H1 (cell line): ENCODE measurements at regions not wholly inside any gene's neighbourhood (a gene's known extent, or its start where the extent isn't known, plus 50 kb on each side); places are given as distances from the start of the nearest gene placed in this dataset.

Source experiments
- CTCF ChIA-PET: fragments of 300-600 bp; sonication (Branson Sonifier 250); formaldehyde crosslinking; loops from one replicate; lab custom pipeline; 2021; ENCODE audit not compliant: partially characterized antibody; lab: Charles Lee
- POLR2A ChIA-PET: fragments of 300-600 bp; sonication (Branson Sonifier 250); formaldehyde crosslinking; loops from one replicate; lab custom pipeline; 2021; ENCODE audit warnings: inconsistent platforms; ENCODE audit not compliant: partially characterized antibody; lab: Charles Lee
- DNase-seq, 2 experiments: peaks; one replicate each; pipeline versions ENCODE4 v3.0.0 to v3.0.0-alpha.2; 2010 to 2022; ENCODE audit warnings: low spot score in 2 of 2, low read depth in 1 of 2, mixed read lengths in 1 of 2
- FAIRE-seq: peaks from 2 replicates; lab custom pipeline; 2011; peaks lifted over from hg19 to GRCh38; lab: Jason Lieb, UNC
- H2AFZ ChIP-seq: 2 replicates; pipeline ENCODE4 v1.8.1; 2012; ENCODE audit warnings: low read length, inconsistent platforms
- H2AK5ac ChIP-seq: 2 replicates; pipeline ENCODE4 v1.6.1; 2013; ENCODE audit warnings: low read depth, low read length
- H2BK120ac ChIP-seq: replicated peaks from 2 replicates; pipeline ENCODE3; 2013; ENCODE audit warnings: low read depth, low read length, inconsistent platforms
- H2BK12ac ChIP-seq: 2 replicates; pipeline ENCODE4 v1.6.1; 2013; ENCODE audit warnings: low read depth, low read length
- H2BK15ac ChIP-seq: 2 replicates; pipeline ENCODE4 v1.6.1; 2013; ENCODE audit warnings: low read length
- H2BK20ac ChIP-seq: 2 replicates; pipeline ENCODE4 v1.6.1; 2013; ENCODE audit warnings: low read length
- H2BK5ac ChIP-seq: 2 replicates; pipeline ENCODE4 v1.6.1; 2013; ENCODE audit warnings: low read depth, low read length
- H3K14ac ChIP-seq: 2 replicates; pipeline ENCODE4 v1.6.1; 2013; ENCODE audit warnings: inconsistent platforms; ENCODE audit not compliant: insufficient read length
- H3K18ac ChIP-seq: 2 replicates; pipeline ENCODE4 v1.6.1; 2013; ENCODE audit warnings: low read length; ENCODE audit errors: extremely low read depth
- H3K23ac ChIP-seq: 2 replicates; pipeline ENCODE4 v1.6.1; 2013; ENCODE audit warnings: inconsistent platforms; ENCODE audit not compliant: insufficient read length
- H3K23me2 ChIP-seq: 2 replicates; pipeline ENCODE4 v1.6.1; 2013; ENCODE audit warnings: low read depth, low read length
- H3K27ac ChIP-seq: 2 replicates; pipeline ENCODE4 v1.6.1; 2011; ENCODE audit warnings: low read depth, low read length, inconsistent platforms
- H3K27me3 ChIP-seq, 4 experiments: replicated peaks in 1 of 4; 1 replicate in 1 of 4; 2 replicates in 3 of 4; pipeline versions ENCODE4 v1.6.1 to v1.8.1; 2011 to 2013; ENCODE audit warnings: low read length in 3 of 4, mild to moderate bottlenecking in 3 of 4, inconsistent platforms in 2 of 4, mixed read lengths in 2 of 4, moderate library complexity in 1 of 4; ENCODE audit not compliant: control insufficient read depth in 3 of 4, insufficient read depth in 3 of 4; ENCODE audit errors: extremely low read depth in 1 of 4
- H3K36me3 ChIP-seq, 4 experiments: 2 replicates each; pipeline versions ENCODE4 v1.6.1 to v1.8.1; 2011 to 2013; ENCODE audit warnings: mild to moderate bottlenecking in 4 of 4, low read length in 3 of 4, moderate library complexity in 2 of 4, control low read depth in 1 of 4, inconsistent platforms in 1 of 4; ENCODE audit not compliant: insufficient read depth in 4 of 4, control insufficient read depth in 2 of 4
- H3K4ac ChIP-seq: replicated peaks from 2 replicates; pipeline ENCODE3; 2013; ENCODE audit warnings: low read length, low read depth, mixed read lengths, inconsistent platforms; ENCODE audit not compliant: insufficient read length
- H3K4me1 ChIP-seq, 4 experiments: replicated peaks in 1 of 4; 1 replicate in 1 of 4; 2 replicates in 3 of 4; pipeline versions ENCODE4 v1.6.1 to v1.8.1; 2011 to 2013; ENCODE audit warnings: low read length in 3 of 4, inconsistent platforms in 2 of 4, mixed read lengths in 1 of 4; ENCODE audit not compliant: insufficient read depth in 4 of 4, control insufficient read depth in 3 of 4
- H3K4me2 ChIP-seq, 2 experiments: 2 replicates each; pipeline versions ENCODE4 v1.6.1 to v1.8.1; 2011 to 2013; ENCODE audit warnings: low read depth in 2 of 2, low read length in 2 of 2, control low read depth in 1 of 2, inconsistent platforms in 1 of 2, mild to moderate bottlenecking in 1 of 2; ENCODE audit not compliant: insufficient read depth in 1 of 2
- H3K4me3 ChIP-seq, 4 experiments: fragments of 200-600, 300-600 bp in 1 of 4; sonication (generic), shearing (Covaris generic), sonication (Bioruptor Twin) in 1 of 4; 2 replicates each; pipeline versions ENCODE4 v1.5.1 to v1.8.1; 2011 to 2016; ENCODE audit warnings: low read length in 4 of 4, low read depth in 3 of 4, control low read depth in 2 of 4, inconsistent platforms in 2 of 4, mild to moderate bottlenecking in 2 of 4, mixed read lengths in 1 of 4, moderate library complexity in 1 of 4; ENCODE audit not compliant: insufficient read depth in 2 of 4; ENCODE audit errors: extremely low read depth in 1 of 4
- H3K56ac ChIP-seq: replicated peaks from 2 replicates; pipeline ENCODE3; 2013; ENCODE audit warnings: low read depth, mild to moderate bottlenecking, mixed read lengths, low read length, inconsistent platforms; ENCODE audit not compliant: insufficient read length
- H3K79me1 ChIP-seq: 2 replicates; pipeline ENCODE4 v1.6.1; 2013; ENCODE audit warnings: low read depth, low read length, control low read depth
- H3K79me2 ChIP-seq, 2 experiments: 2 replicates each; pipeline versions ENCODE4 v1.6.1 to v1.8.1; 2012 to 2013; ENCODE audit warnings: low read length in 2 of 2, mild to moderate bottlenecking in 2 of 2, inconsistent platforms in 1 of 2; ENCODE audit not compliant: insufficient read depth in 2 of 2, control insufficient read depth in 1 of 2
- H3K9ac ChIP-seq, 4 experiments: replicated peaks in 1 of 4; 1 replicate in 1 of 4; 2 replicates in 3 of 4; pipeline versions ENCODE4 v1.6.1 to v1.8.1; 2011 to 2013; ENCODE audit warnings: low read depth in 3 of 4, low read length in 3 of 4, control low read depth in 2 of 4, mild to moderate bottlenecking in 2 of 4, moderate library complexity in 2 of 4, inconsistent platforms in 1 of 4; ENCODE audit errors: extremely low read depth in 1 of 4
- H3K9me3 ChIP-seq, 2 experiments: 2 replicates each; pipeline versions ENCODE4 v1.6.1 to v1.8.1; 2012 to 2013; ENCODE audit warnings: mild to moderate bottlenecking in 2 of 2, moderate library complexity in 2 of 2, control low read depth in 1 of 2, inconsistent platforms in 1 of 2, low read depth in 1 of 2, low read length in 1 of 2, mixed read lengths in 1 of 2; ENCODE audit not compliant: insufficient read depth in 2 of 2
- H4K20me1 ChIP-seq, 2 experiments: replicated peaks in 1 of 2; 2 replicates each; pipeline versions ENCODE3 to v1.8.1; 2011 to 2013; ENCODE audit warnings: inconsistent platforms in 2 of 2, low read length in 2 of 2, mild to moderate bottlenecking in 1 of 2; ENCODE audit not compliant: insufficient read depth in 2 of 2, control insufficient read depth in 1 of 2
- H4K5ac ChIP-seq: 2 replicates; pipeline ENCODE4 v1.6.1; 2013; ENCODE audit warnings: low read length, low read depth, mixed read lengths, inconsistent platforms; ENCODE audit not compliant: insufficient read length
- H4K8ac ChIP-seq: 2 replicates; pipeline ENCODE4 v1.8.0; 2013; ENCODE audit warnings: mild to moderate bottlenecking, moderate library complexity, low read length, inconsistent platforms; ENCODE audit not compliant: insufficient read depth; ENCODE audit errors: extremely low read depth
- H4K91ac ChIP-seq: replicated peaks from 2 replicates; pipeline ENCODE3; 2013; ENCODE audit warnings: low read length, mixed read lengths, inconsistent platforms; ENCODE audit not compliant: insufficient read length
- CHD2 ChIP-seq: IDR thresholded peaks from 2 replicates; pipeline ENCODE4 v1.6.1; 2012; ENCODE audit warnings: low read length, improper control_type of control experiment
- CTBP2 ChIP-seq: IDR thresholded peaks from 2 replicates; pipeline ENCODE4 v1.7.0; 2011; ENCODE audit warnings: borderline replicate concordance, mild to moderate bottlenecking, moderate library complexity, mixed read lengths, low read length; ENCODE audit not compliant: insufficient read depth, insufficient read length
- EP300 ChIP-seq, 2 experiments: IDR thresholded peaks; 1 replicate in 1 of 2; 2 replicates in 1 of 2; pipeline ENCODE4 v1.6.1; 2011 to 2012; ENCODE audit warnings: low read depth in 2 of 2, low read length in 2 of 2, mild to moderate bottlenecking in 2 of 2, borderline replicate concordance in 1 of 2, inconsistent platforms in 1 of 2, moderate library complexity in 1 of 2
- MAFK ChIP-seq: IDR thresholded peaks from 2 replicates; pipeline ENCODE4 v1.6.1; 2012; ENCODE audit warnings: low read depth, mild to moderate bottlenecking, improper control_type of control experiment, low read length
- RFX5 ChIP-seq: IDR thresholded peaks from 2 replicates; pipeline ENCODE4 v1.6.1; 2011; ENCODE audit warnings: low read depth, low read length, improper control_type of control experiment, borderline replicate concordance
- RNF2 ChIP-seq: fragments of 200-900, 300-1000 bp; sonication (generic); IDR thresholded peaks from 2 replicates; pipeline ENCODE4 v1.7.1; 2016; ENCODE audit warnings: borderline replicate concordance, low read depth, mild to moderate bottlenecking, antibody characterized with exemption, low read length; ENCODE audit not compliant: poor library complexity, severe bottlenecking; ENCODE audit errors: missing control alignments
- SIRT6 ChIP-seq: IDR thresholded peaks from one replicate; pipeline ENCODE4 v1.7.1; 2012; ENCODE audit warnings: low read length, inconsistent platforms
- SUZ12 ChIP-seq: fragments of 200-600 bp; sonication (generic); IDR thresholded peaks from 2 replicates; pipeline ENCODE4 v1.6.1; 2012; ENCODE audit warnings: mild to moderate bottlenecking, inconsistent platforms, low read length, moderate library complexity, mixed read lengths
- USF2 ChIP-seq: IDR thresholded peaks from 2 replicates; pipeline ENCODE4 v1.6.1; 2011; ENCODE audit warnings: low read length, improper control_type of control experiment
- YY1 ChIP-seq: IDR thresholded peaks from 2 replicates; pipeline ENCODE4 v1.6.1; 2011; ENCODE audit warnings: low read depth, mild to moderate bottlenecking, low read length
- WGBS, 2 experiments: shearing (Covaris generic) in 1 of 2; methylation state at CpG; one replicate each; pipeline versions ENCODE4 v1.1.6 to v1.1.7; 2013 to 2015; ENCODE audit warnings: low lambda C conversion rate in 2 of 2, mixed read lengths in 2 of 2, inconsistent platforms in 1 of 2, low coverage in 1 of 2, missing lambda C conversion rate in 1 of 2; ENCODE audit not compliant: insufficient replicate concordance in 2 of 2, insufficient coverage in 1 of 2, insufficient read length in 1 of 2; ENCODE audit errors: extremely low coverage in 1 of 2, missing lambda C conversion rate in 1 of 2; 5-methylcytosine and 5-hydroxymethylcytosine counted together

GRCh38 chr3:69446402-69447072 is 60.6 kb upstream of the FRMD4B start:
- H4K20me1 ChIP-seq, result no peaks in the 10 kb centered on the region
- 92% methylated on average over 6 of the region's 6 CpGs; no CpG with 5 or more reads in 1 of the 2 experiments for WGBS, 2 experiments
- no peaks in the 10 kb centered on the region for H3K36me3 ChIP-seq
- no peak overlapping the region for H2AFZ ChIP-seq
- DNase-seq, result no peak
- no peaks in the 10 kb centered on the region for H3K79me2 ChIP-seq
- no peak overlapping the region for H3K9ac ChIP-seq
- no peak overlapping the region for H3K56ac ChIP-seq
- TF ChIP-seq SUZ12 (no peak), SIRT6 (no peak), CHD2 (no peak), YY1 (no peak), RNF2 (no peak), USF2 (no peak), EP300 (IDR thresholded peaks at IDR 0.05; ENCODE audit: borderline replicate concordance in 1 of 2, low read depth in 2 of 2, low read length in 2 of 2) (no peak), CTBP2 (no peak), MAFK (no peak), RFX5 (no peak)
- TF ChIP-seq, all 59 proteins: peak for 0
- Histone ChIP-seq H4K5ac (no peak overlapping the region), H3K4ac (no peak overlapping the region), H3K23ac (no peak overlapping the region), H3K27me3 (no peaks in the 10 kb centered on the region), H3K4me3 (no peak overlapping the region), H4K91ac (no peak overlapping the region), H2BK20ac (no peak overlapping the region), H2BK12ac (no peak overlapping the region), H3K14ac (no peak overlapping the region), H3K27ac (no peak overlapping the region), H3K79me1 (no peaks in the 10 kb centered on the region), H2BK5ac (no peak overlapping the region), H3K9me3 (no peaks in the 10 kb centered on the region; a peak in 1 of 4 replicates), H3K4me1 (peaks cover 0 to 6% (median 0%) of the 10 kb centered on the region in 4 experiments; a peak in 1 of 7 replicates), H3K18ac (no peak overlapping the region), H3K23me2 (no peaks in the 10 kb centered on the region), H2BK15ac (no peak overlapping the region), H4K8ac (no peak overlapping the region), H3K4me2 (no peak overlapping the region), H2BK120ac (no peak overlapping the region), H2AK5ac (no peak overlapping the region)
- CTCF ChIA-PET, result interaction anchor here (1.6 kb wide), 1 partner anchor 225 kb away, joined by 4 read pairs; no protein-coding TSS in a partner anchor
- no peak for FAIRE-seq
- POLR2A ChIA-PET, result no interaction called here
